Smooth muscle cell of the brain vasculature (primary cell): ENCODE measurements at regions not wholly inside any gene's neighbourhood (a gene's known extent, or its start where the extent isn't known, plus 50 kb on each side); places are given as distances from the start of the nearest gene placed in this dataset.
A peak's percentile ranks its signal among the peaks of the same experiment; 100 is the strongest.
"Not testable (repeated sequence)": the region's sequence is repeated elsewhere in the genome, so short reads cannot be mapped to it uniquely, and the experiment has no call there.

Experiments used
- DNase-seq: peaks from one replicate; pipeline ENCODE4 v3.0.0-alpha.2; 2012; ENCODE audit warnings: low read depth, low spot score

GRCh38 chrX:10676235-10676957 lies 56.0 kb upstream of the MID1 start:
- no peak for DNase-seq

GRCh38 chrX:10677490-10677889 lies 57.1 kb upstream of the MID1 start:
- DNase-seq, result no peak

- DNase-seq, result no peak
Observed at GRCh38 chrX:10679387-10679786, 59.0 kb upstream of the MID1 start.

GRCh38 chrX:10681167-10681566 lies 60.8 kb upstream of the MID1 start:
- DNase-seq, result no peak

- DNase-seq, result not testable (repeated sequence)
Observed at GRCh38 chrX:10683631-10684030, 63.2 kb upstream of the MID1 start.

GRCh38 chrX:10685923-10686595 lies 65.7 kb upstream of the MID1 start:
- DNase-seq, result no peak

- not testable (repeated sequence) for DNase-seq
Observed at GRCh38 chrX:10691751-10692150, 71.4 kb upstream of the MID1 start.

GRCh38 chrX:10697616-10698317 lies 77.4 kb upstream of the MID1 start:
- DNase-seq, result no peak

GRCh38 chrX:10698318-10698640 lies 77.9 kb upstream of the MID1 start:
- no peak for DNase-seq

GRCh38 chrX:10702031-10702430 lies 81.6 kb upstream of the MID1 start:
- no peak for DNase-seq

GRCh38 chrX:10706342-10706741 lies 86.0 kb upstream of the MID1 start:
- not testable (repeated sequence) for DNase-seq

- no peak for DNase-seq
Observed at GRCh38 chrX:10707773-10708172, 87.4 kb upstream of the MID1 start.

GRCh38 chrX:10709276-10709675 lies 88.9 kb upstream of the MID1 start:
- no peak for DNase-seq

GRCh38 chrX:10714531-10714930 lies 94.1 kb upstream of the MID1 start:
- no peak for DNase-seq

- DNase-seq, result peak; percentile 10
Observed at GRCh38 chrX:10722851-10723250, 102.5 kb upstream of the MID1 start.

GRCh38 chrX:10725071-10725470 lies 104.7 kb upstream of the MID1 start:
- no peak for DNase-seq

- DNase-seq, result peak; percentile 3
Observed at GRCh38 chrX:10726647-10727046, 106.3 kb upstream of the MID1 start.

GRCh38 chrX:10728806-10729389 lies 108.5 kb upstream of the MID1 start:
- no peak for DNase-seq

GRCh38 chrX:10739426-10739825 lies 119.0 kb upstream of the MID1 start:
- DNase-seq, result no peak

- DNase-seq, result no peak
Observed at GRCh38 chrX:10741003-10741402, 120.6 kb upstream of the MID1 start.

GRCh38 chrX:10741550-10741949 lies 121.2 kb upstream of the MID1 start:
- no peak for DNase-seq

GRCh38 chrX:10743476-10743875 lies 123.1 kb upstream of the MID1 start:
- DNase-seq, result no peak

GRCh38 chrX:10744007-10744406 lies 123.6 kb upstream of the MID1 start:
- DNase-seq, result no peak
